Esophagus squamous epithelium (tissue), 4 donors: ENCODE measurements at regions not wholly inside any gene's neighbourhood (a gene's known extent, or its start where the extent isn't known, plus 50 kb on each side); places are given as distances from the start of the nearest gene placed in this dataset.

Experiments used
- POLR2A ChIP-seq, 4 donors: fragments of 450-650 bp; IDR thresholded peaks; one replicate each; pipeline ENCODE4 v1.6.1; 2017; ENCODE audit warnings: antibody characterized with exemption in 4 of 4, mild to moderate bottlenecking in 4 of 4, moderate library complexity in 3 of 4
- TF ChIP-seq, protein P1 (sequence below), 6 experiments: fragments of 450-650 bp in 4 of 6; fragments of 200-600 bp in 2 of 6; sonication (generic) in 2 of 6; IDR thresholded peaks; one replicate each; pipeline ENCODE4 v1.5.1; 2016 to 2019; ENCODE audit warnings: antibody characterized with exemption in 6 of 6, mild to moderate bottlenecking in 4 of 6, moderate library complexity in 4 of 6

DNA sequence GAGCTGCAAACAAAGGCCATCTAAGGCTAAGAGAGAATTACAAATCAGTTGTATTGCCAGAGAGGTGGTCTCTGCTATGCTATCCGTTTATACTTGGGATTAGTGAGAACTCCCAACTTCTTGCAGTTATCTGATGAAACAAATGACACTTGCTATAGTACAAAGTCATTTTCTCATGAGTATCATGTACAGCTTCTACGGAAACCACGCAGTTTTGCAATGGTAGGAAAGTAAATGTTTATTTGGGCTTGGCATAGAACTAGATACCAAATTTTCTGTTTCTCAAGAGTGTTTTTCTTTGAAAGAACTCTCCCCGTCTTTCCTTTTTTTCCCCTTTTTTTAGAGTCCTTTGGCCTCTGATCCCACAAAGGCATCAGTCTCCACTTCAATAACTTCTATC is 128.2 kb upstream of the ENPEP start:
- no peak for TF ChIP-seq POLR2A (IDR thresholded peaks at IDR 0.05)
- TF ChIP-seq, protein P1, sequence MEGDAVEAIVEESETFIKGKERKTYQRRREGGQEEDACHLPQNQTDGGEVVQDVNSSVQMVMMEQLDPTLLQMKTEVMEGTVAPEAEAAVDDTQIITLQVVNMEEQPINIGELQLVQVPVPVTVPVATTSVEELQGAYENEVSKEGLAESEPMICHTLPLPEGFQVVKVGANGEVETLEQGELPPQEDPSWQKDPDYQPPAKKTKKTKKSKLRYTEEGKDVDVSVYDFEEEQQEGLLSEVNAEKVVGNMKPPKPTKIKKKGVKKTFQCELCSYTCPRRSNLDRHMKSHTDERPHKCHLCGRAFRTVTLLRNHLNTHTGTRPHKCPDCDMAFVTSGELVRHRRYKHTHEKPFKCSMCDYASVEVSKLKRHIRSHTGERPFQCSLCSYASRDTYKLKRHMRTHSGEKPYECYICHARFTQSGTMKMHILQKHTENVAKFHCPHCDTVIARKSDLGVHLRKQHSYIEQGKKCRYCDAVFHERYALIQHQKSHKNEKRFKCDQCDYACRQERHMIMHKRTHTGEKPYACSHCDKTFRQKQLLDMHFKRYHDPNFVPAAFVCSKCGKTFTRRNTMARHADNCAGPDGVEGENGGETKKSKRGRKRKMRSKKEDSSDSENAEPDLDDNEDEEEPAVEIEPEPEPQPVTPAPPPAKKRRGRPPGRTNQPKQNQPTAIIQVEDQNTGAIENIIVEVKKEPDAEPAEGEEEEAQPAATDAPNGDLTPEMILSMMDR (IDR thresholded peaks at IDR 0.05): no peak
